Parathyroid adenoma (tissue), 2 donors: ENCODE measurements at regions not wholly inside any gene's neighbourhood (a gene's known extent, or its start where the extent isn't known, plus 50 kb on each side); places are given as distances from the start of the nearest gene placed in this dataset.
"Not testable (repeated sequence)": the region's sequence is repeated elsewhere in the genome, so short reads cannot be mapped to it uniquely, and the experiment has no call there.

ENCODE experiments used
- H2AFZ ChIP-seq: fragments of 300-600 bp; sonication (generic); one replicate; pipeline ENCODE4 v1.7.0; 2017; ENCODE audit warnings: antibody characterized with exemption, mild to moderate bottlenecking
- H3K27ac ChIP-seq: fragments of 300-600 bp; sonication (generic); one replicate; pipeline ENCODE4 v1.7.0; 2017
- H3K27me3 ChIP-seq: fragments of 300-600 bp; sonication (generic); one replicate; pipeline ENCODE4 v1.7.0; 2017; ENCODE audit warnings: low read length; ENCODE audit not compliant: control insufficient read depth, insufficient read depth
- H3K36me3 ChIP-seq: fragments of 300-600 bp; sonication (generic); one replicate; pipeline ENCODE4 v1.7.0; 2017; ENCODE audit warnings: low read length; ENCODE audit not compliant: control insufficient read depth, insufficient read depth
- H3K4me1 ChIP-seq: fragments of 300-600 bp; sonication (generic); one replicate; pipeline ENCODE4 v1.7.0; 2017; ENCODE audit warnings: control low read depth
- H3K4me2 ChIP-seq: fragments of 300-600 bp; sonication (generic); one replicate; pipeline ENCODE4 v1.7.0; 2017; ENCODE audit warnings: low read length
- H3K4me3 ChIP-seq: fragments of 300-600 bp; sonication (generic); one replicate; pipeline ENCODE4 v1.7.0; 2017; ENCODE audit warnings: low read depth, low read length
- H3K79me2 ChIP-seq: fragments of 300-600 bp; sonication (generic); one replicate; pipeline ENCODE4 v1.7.0; 2017; ENCODE audit warnings: control low read depth
- H3K9ac ChIP-seq: fragments of 300-600 bp; sonication (generic); one replicate; pipeline ENCODE4 v1.7.0; 2017; ENCODE audit warnings: mild to moderate bottlenecking
- H3K9me3 ChIP-seq: fragments of 300-600 bp; sonication (generic); one replicate; pipeline ENCODE4 v1.7.0; 2017; ENCODE audit warnings: low read length; ENCODE audit not compliant: control insufficient read depth
- TF ChIP-seq, protein P1 (sequence below): fragments of 300-600 bp; sonication (generic); IDR thresholded peaks from one replicate; pipeline ENCODE4 v1.7.0; 2017; ENCODE audit warnings: antibody characterized with exemption, mild to moderate bottlenecking
- donor health status: primary hyperparathyroidism.

DNA sequence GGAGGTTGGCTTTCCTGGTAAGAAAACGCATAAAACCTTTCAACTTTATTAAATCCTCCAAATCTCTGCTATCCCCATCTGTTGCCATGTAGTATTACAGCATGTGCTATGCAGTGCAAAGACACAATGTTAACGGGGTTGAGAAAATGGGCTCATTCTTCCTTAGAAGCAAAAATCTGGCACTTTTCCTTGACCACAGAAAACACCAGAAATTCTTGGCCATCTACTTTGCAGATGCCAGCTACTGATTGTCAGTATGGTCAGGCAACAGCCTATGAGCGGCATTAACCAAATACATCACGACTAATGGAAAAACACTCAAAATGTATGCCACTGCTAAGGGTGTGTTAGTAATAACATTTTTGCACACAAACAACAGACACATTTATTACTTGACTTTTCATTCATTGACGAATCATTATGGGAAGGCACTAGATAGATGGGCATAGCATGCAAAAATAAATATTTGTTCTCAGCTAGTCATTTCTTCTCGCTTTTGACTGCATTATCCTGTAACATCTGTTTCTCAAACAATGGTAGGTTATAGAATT lies 65.2 kb upstream of the CRIM1 start:
- Histone ChIP-seq H2AFZ (no peak overlapping the region), H3K9me3 (no peaks in the 10 kb centered on the region), H3K79me2 (no peaks in the 10 kb centered on the region), H3K9ac (no peak overlapping the region), H3K27ac (no peak overlapping the region), H3K27me3 (no peaks in the 10 kb centered on the region), H3K4me1 (no peaks in the 10 kb centered on the region), H3K4me3 (no peak overlapping the region), H3K36me3 (no peaks in the 10 kb centered on the region), H3K4me2 (no peak overlapping the region)
- TF ChIP-seq, protein P1, sequence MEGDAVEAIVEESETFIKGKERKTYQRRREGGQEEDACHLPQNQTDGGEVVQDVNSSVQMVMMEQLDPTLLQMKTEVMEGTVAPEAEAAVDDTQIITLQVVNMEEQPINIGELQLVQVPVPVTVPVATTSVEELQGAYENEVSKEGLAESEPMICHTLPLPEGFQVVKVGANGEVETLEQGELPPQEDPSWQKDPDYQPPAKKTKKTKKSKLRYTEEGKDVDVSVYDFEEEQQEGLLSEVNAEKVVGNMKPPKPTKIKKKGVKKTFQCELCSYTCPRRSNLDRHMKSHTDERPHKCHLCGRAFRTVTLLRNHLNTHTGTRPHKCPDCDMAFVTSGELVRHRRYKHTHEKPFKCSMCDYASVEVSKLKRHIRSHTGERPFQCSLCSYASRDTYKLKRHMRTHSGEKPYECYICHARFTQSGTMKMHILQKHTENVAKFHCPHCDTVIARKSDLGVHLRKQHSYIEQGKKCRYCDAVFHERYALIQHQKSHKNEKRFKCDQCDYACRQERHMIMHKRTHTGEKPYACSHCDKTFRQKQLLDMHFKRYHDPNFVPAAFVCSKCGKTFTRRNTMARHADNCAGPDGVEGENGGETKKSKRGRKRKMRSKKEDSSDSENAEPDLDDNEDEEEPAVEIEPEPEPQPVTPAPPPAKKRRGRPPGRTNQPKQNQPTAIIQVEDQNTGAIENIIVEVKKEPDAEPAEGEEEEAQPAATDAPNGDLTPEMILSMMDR = no peak

- Histone ChIP-seq H3K4me3 (no peak overlapping the region), H3K4me2 (no peak overlapping the region), H3K9me3 (no peaks in the 10 kb centered on the region), H3K4me1 (no peaks in the 10 kb centered on the region), H3K79me2 (no peaks in the 10 kb centered on the region), H3K27me3 (no peaks in the 10 kb centered on the region), H3K27ac (no peak overlapping the region), H2AFZ (no peak overlapping the region), H3K9ac (no peak overlapping the region), H3K36me3 (no peaks in the 10 kb centered on the region)
- TF ChIP-seq, protein P1 = no peak
These were observed 65.8 kb upstream of the CRIM1 start for GRCh38 chr2:36289731-36290130.

- Histone ChIP-seq H3K9ac (no peak overlapping the region), H3K4me1 (no peaks in the 10 kb centered on the region), H3K36me3 (no peaks in the 10 kb centered on the region), H3K4me2 (no peak overlapping the region), H3K4me3 (no peak overlapping the region), H3K79me2 (no peaks in the 10 kb centered on the region), H3K9me3 (no peaks in the 10 kb centered on the region), H3K27me3 (no peaks in the 10 kb centered on the region), H3K27ac (no peak overlapping the region), H2AFZ (no peak overlapping the region)
- TF ChIP-seq, protein P1 = no peak
These were observed 68.0 kb upstream of the CRIM1 start for GRCh38 chr2:36287363-36288275.

DNA sequence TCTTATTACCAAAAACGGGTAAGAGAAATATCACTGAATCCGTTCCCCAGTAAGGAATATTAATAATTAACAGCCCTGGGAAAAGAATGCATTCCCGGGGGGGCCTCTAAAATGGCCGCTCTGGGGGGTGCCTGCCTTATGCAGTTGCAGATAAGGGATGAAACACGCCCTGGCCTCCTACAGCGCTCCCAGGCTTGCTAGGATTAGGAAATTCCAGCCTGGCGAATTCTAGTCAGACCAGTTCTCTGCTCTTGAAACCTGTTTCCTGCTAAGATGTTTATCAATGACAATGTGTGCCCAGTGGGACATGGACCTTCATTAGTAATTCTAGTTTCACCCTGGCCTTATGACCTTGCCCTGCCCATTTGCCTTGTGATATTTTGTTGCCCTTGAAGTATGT lies 76.1 kb upstream of the CRIM1 start:
- H3K79me2 ChIP-seq, H3K9me3 ChIP-seq, H3K27me3 ChIP-seq, H3K9ac ChIP-seq, H3K27ac ChIP-seq, H3K4me3 ChIP-seq, H3K36me3 ChIP-seq, H3K4me2 ChIP-seq, H2AFZ ChIP-seq, H3K4me1 ChIP-seq: not testable (repeated sequence)

GRCh38 chr2:36277881-36278523 lies 77.6 kb upstream of the CRIM1 start:
- no peak overlapping the region for H3K9ac ChIP-seq
- H3K79me2 ChIP-seq = no peaks in the 10 kb centered on the region
- H2AFZ ChIP-seq = no peak overlapping the region
- H3K4me1 ChIP-seq = no peaks in the 10 kb centered on the region
- H3K36me3 ChIP-seq = no peaks in the 10 kb centered on the region
- no peaks in the 10 kb centered on the region for H3K27me3 ChIP-seq
- no peak overlapping the region for H3K4me3 ChIP-seq
- TF ChIP-seq, protein P1 = no peak
- H3K4me2 ChIP-seq = no peak overlapping the region
- no peaks in the 10 kb centered on the region for H3K9me3 ChIP-seq
- no peak overlapping the region for H3K27ac ChIP-seq
